ENCODE measurements at regions not wholly inside any gene's neighbourhood (a gene's known extent, or its start where the extent isn't known, plus 50 kb on each side); places are given as distances from the start of the nearest gene placed in this dataset.

GRCh38 chr10:78433076-78433595 is 399.5 kb downstream of the RPS24 start:
- H3K9ac ChIP-seq (ENCODE audit: low read length): peak overlapping the region; percentile 41
- peak overlapping the region; percentile 17 for H3K4ac ChIP-seq (ENCODE audit: low read depth, low read length)
- no CpG with 5 or more reads among the region's 5 CpGs for WGBS (ENCODE audit: extremely low coverage, insufficient coverage, low lambda C conversion rate)
- H3K4me1 ChIP-seq (ENCODE audit: control insufficient read depth, low read depth, low read length): peaks cover 18% of the 10 kb centered on the region
- no peaks in the 10 kb centered on the region for H3K36me3 ChIP-seq (ENCODE audit: control insufficient read depth, insufficient read depth, low read length)
- H3K23ac ChIP-seq (ENCODE audit: low read length): peak overlapping the region; percentile 76
- H4K5ac ChIP-seq (ENCODE audit: low read length): no peak overlapping the region
- H3K79me2 ChIP-seq (ENCODE audit: control insufficient read depth, insufficient read depth, low read length): no peaks in the 10 kb centered on the region
- H2BK15ac ChIP-seq (replicated peaks; ENCODE audit: low read depth): no peak overlapping the region
- H3K4me2 ChIP-seq (ENCODE audit: low read length): no peak overlapping the region
- H3K27me3 ChIP-seq (ENCODE audit: insufficient read depth, low read length, poor library complexity): no peaks in the 10 kb centered on the region
- no peak overlapping the region for H2BK120ac ChIP-seq (ENCODE audit: low read depth, low read length)
- H3K56ac ChIP-seq (ENCODE audit: low read length): peak overlapping the region; percentile 84
- peak overlapping the region; percentile 49 for H2AK5ac ChIP-seq (ENCODE audit: low read length)
- H2BK5ac ChIP-seq (ENCODE audit: low read length): peak overlapping the region; percentile 37
- no peaks in the 10 kb centered on the region for H3K79me1 ChIP-seq (ENCODE audit: low read length)
- peak; percentile 50 for DNase-seq
- no peak overlapping the region for H3K4me3 ChIP-seq (ENCODE audit: low read length)
- peak overlapping the region; percentile 51 for H3K27ac ChIP-seq (ENCODE audit: low read depth, low read length)
- H4K8ac ChIP-seq (ENCODE audit: low read depth, low read length): no peak overlapping the region
- no peak overlapping the region for H3K18ac ChIP-seq (ENCODE audit: low read length)

- H3K27ac ChIP-seq (ENCODE audit: low read depth, low read length): no peak overlapping the region
- H3K79me1 ChIP-seq (ENCODE audit: low read length): no peaks in the 10 kb centered on the region
- no peak overlapping the region for H3K9ac ChIP-seq (ENCODE audit: low read length)
- H3K27me3 ChIP-seq (ENCODE audit: insufficient read depth, low read length, poor library complexity): no peaks in the 10 kb centered on the region
- no peak overlapping the region for H2BK120ac ChIP-seq (ENCODE audit: low read depth, low read length)
- no peak overlapping the region for H2BK5ac ChIP-seq (ENCODE audit: low read length)
- H3K4me1 ChIP-seq (ENCODE audit: control insufficient read depth, low read depth, low read length): peaks cover 23% of the 10 kb centered on the region
- no peak for DNase-seq
- WGBS (ENCODE audit: extremely low coverage, insufficient coverage, low lambda C conversion rate): no CpG with 5 or more reads among the region's 11 CpGs
- peak overlapping the region; percentile 47 for H3K56ac ChIP-seq (ENCODE audit: low read length)
- no peak overlapping the region for H3K4ac ChIP-seq (ENCODE audit: low read depth, low read length)
- H3K23ac ChIP-seq (ENCODE audit: low read length): no peak overlapping the region
- no peak overlapping the region for H3K4me3 ChIP-seq (ENCODE audit: low read length)
- no peak overlapping the region for H2BK15ac ChIP-seq (replicated peaks; ENCODE audit: low read depth)
- H3K36me3 ChIP-seq (ENCODE audit: control insufficient read depth, insufficient read depth, low read length): no peaks in the 10 kb centered on the region
- no peak overlapping the region for H3K18ac ChIP-seq (ENCODE audit: low read length)
- H2AK5ac ChIP-seq (ENCODE audit: low read length): peak overlapping the region; percentile 46
- H3K79me2 ChIP-seq (ENCODE audit: control insufficient read depth, insufficient read depth, low read length): no peaks in the 10 kb centered on the region
- no peak overlapping the region for H4K5ac ChIP-seq (ENCODE audit: low read length)
- H3K4me2 ChIP-seq (ENCODE audit: low read length): no peak overlapping the region
- H4K8ac ChIP-seq (ENCODE audit: low read depth, low read length): no peak overlapping the region
These were observed 400.3 kb downstream of the RPS24 start for GRCh38 chr10:78433766-78434535.

GRCh38 chr10:78434886-78435285 is 401.2 kb downstream of the RPS24 start:
- Histone ChIP-seq H4K5ac (ENCODE audit: low read length) (no peak overlapping the region), H3K56ac (ENCODE audit: low read length) (no peak overlapping the region), H2BK15ac (replicated peaks; ENCODE audit: low read depth) (no peak overlapping the region), H3K79me1 (ENCODE audit: low read length) (no peaks in the 10 kb centered on the region), H3K4me3 (ENCODE audit: low read length) (no peak overlapping the region), H2BK120ac (ENCODE audit: low read depth, low read length) (no peak overlapping the region), H2BK5ac (ENCODE audit: low read length) (peak overlapping the region; percentile 11), H4K8ac (ENCODE audit: low read depth, low read length) (no peak overlapping the region), H3K36me3 (ENCODE audit: control insufficient read depth, insufficient read depth, low read length) (no peaks in the 10 kb centered on the region), H3K4me2 (ENCODE audit: low read length) (no peak overlapping the region), H3K9ac (ENCODE audit: low read length) (no peak overlapping the region), H3K23ac (ENCODE audit: low read length) (no peak overlapping the region), H3K27me3 (ENCODE audit: insufficient read depth, low read length, poor library complexity) (no peaks in the 10 kb centered on the region), H3K4ac (ENCODE audit: low read depth, low read length) (no peak overlapping the region), H3K4me1 (ENCODE audit: control insufficient read depth, low read depth, low read length) (peaks cover 27% of the 10 kb centered on the region), H3K18ac (ENCODE audit: low read length) (peak overlapping the region; percentile 8), H3K79me2 (ENCODE audit: control insufficient read depth, insufficient read depth, low read length) (no peaks in the 10 kb centered on the region), H3K27ac (ENCODE audit: low read depth, low read length) (no peak overlapping the region), H2AK5ac (ENCODE audit: low read length) (peak overlapping the region; percentile 51)
- WGBS (ENCODE audit: extremely low coverage, insufficient coverage, low lambda C conversion rate): no CpG with 5 or more reads among the region's 8 CpGs
- DNase-seq: no peak

- no peak overlapping the region for H3K4me3 ChIP-seq (ENCODE audit: low read length)
- H3K27ac ChIP-seq (ENCODE audit: low read depth, low read length): no peak overlapping the region
- no CpG with 5 or more reads among the region's 10 CpGs for WGBS (ENCODE audit: extremely low coverage, insufficient coverage, low lambda C conversion rate)
These were observed 402.0 kb downstream of the RPS24 start for GRCh38 chr10:78435484-78436221.

DNA sequence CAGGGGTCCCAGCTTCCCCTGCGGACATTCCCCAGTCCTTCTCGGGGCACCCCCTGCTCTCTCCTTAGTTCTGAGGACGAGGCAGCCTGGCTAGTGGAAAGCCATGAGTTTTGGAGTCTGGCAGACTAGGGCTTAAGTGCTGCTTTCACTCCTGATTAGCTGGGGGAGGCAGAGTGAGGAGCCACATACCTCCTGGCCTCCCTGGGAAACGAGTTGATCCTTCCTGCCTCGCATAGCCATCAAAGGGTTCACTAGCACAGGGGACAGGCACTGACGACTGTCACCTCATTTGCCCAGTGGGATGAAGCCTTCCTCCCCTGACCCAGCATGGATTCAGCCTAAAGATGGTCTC is 402.5 kb downstream of the RPS24 start:
- no peak overlapping the region for H3K4me2 ChIP-seq (ENCODE audit: low read length)
- H2AK5ac ChIP-seq (ENCODE audit: low read length): peak overlapping the region; percentile 98
- H4K5ac ChIP-seq (ENCODE audit: low read length): no peak overlapping the region
- no peak overlapping the region for H2BK120ac ChIP-seq (ENCODE audit: low read depth, low read length)
- peak overlapping the region; percentile 77 for H3K18ac ChIP-seq (ENCODE audit: low read length)
- H3K4me1 ChIP-seq (ENCODE audit: control insufficient read depth, low read depth, low read length): peaks cover 27% of the 10 kb centered on the region
- H3K79me1 ChIP-seq (ENCODE audit: low read length): no peaks in the 10 kb centered on the region
- H3K79me2 ChIP-seq (ENCODE audit: control insufficient read depth, insufficient read depth, low read length): no peaks in the 10 kb centered on the region
- peak overlapping the region; percentile 77 for H2BK5ac ChIP-seq (ENCODE audit: low read length)
- no peaks in the 10 kb centered on the region for H3K36me3 ChIP-seq (ENCODE audit: control insufficient read depth, insufficient read depth, low read length)
- H3K27ac ChIP-seq (ENCODE audit: low read depth, low read length): no peak overlapping the region
- no peak overlapping the region for H4K8ac ChIP-seq (ENCODE audit: low read depth, low read length)
- H3K27me3 ChIP-seq (ENCODE audit: insufficient read depth, low read length, poor library complexity): no peaks in the 10 kb centered on the region
- no peak overlapping the region for H3K4me3 ChIP-seq (ENCODE audit: low read length)
- WGBS (ENCODE audit: extremely low coverage, insufficient coverage, low lambda C conversion rate): no CpG with 5 or more reads among the region's 6 CpGs
- H2BK15ac ChIP-seq (replicated peaks; ENCODE audit: low read depth): no peak overlapping the region
- H3K4ac ChIP-seq (ENCODE audit: low read depth, low read length): no peak overlapping the region
- DNase-seq: peak; percentile 76
- peak overlapping the region; percentile 14 for H3K9ac ChIP-seq (ENCODE audit: low read length)
- no peak overlapping the region for H3K23ac ChIP-seq (ENCODE audit: low read length)
- H3K56ac ChIP-seq (ENCODE audit: low read length): peak overlapping the region; percentile 62

More at GRCh38 chr10:78435484-78436221, 402.0 kb downstream of the RPS24 start:
- Histone ChIP-seq H4K5ac (ENCODE audit: low read length) (no peak overlapping the region), H2AK5ac (ENCODE audit: low read length) (no peak overlapping the region), H3K56ac (ENCODE audit: low read length) (peak overlapping the region; percentile 62), H3K27me3 (ENCODE audit: insufficient read depth, low read length, poor library complexity) (no peaks in the 10 kb centered on the region), H3K9ac (ENCODE audit: low read length) (no peak overlapping the region), H3K4ac (ENCODE audit: low read depth, low read length) (no peak overlapping the region), H2BK120ac (ENCODE audit: low read depth, low read length) (no peak overlapping the region), H2BK5ac (ENCODE audit: low read length) (peak overlapping the region; percentile 13), H3K18ac (ENCODE audit: low read length) (peak overlapping the region; percentile 77), H4K8ac (ENCODE audit: low read depth, low read length) (no peak overlapping the region), H3K36me3 (ENCODE audit: control insufficient read depth, insufficient read depth, low read length) (no peaks in the 10 kb centered on the region), H3K79me2 (ENCODE audit: control insufficient read depth, insufficient read depth, low read length) (no peaks in the 10 kb centered on the region), H3K4me2 (ENCODE audit: low read length) (no peak overlapping the region), H3K4me1 (ENCODE audit: control insufficient read depth, low read depth, low read length) (peaks cover 27% of the 10 kb centered on the region), H3K23ac (ENCODE audit: low read length) (no peak overlapping the region), H2BK15ac (replicated peaks; ENCODE audit: low read depth) (no peak overlapping the region), H3K79me1 (ENCODE audit: low read length) (no peaks in the 10 kb centered on the region)
- DNase-seq: no peak

All from mesendoderm (in vitro differentiated cells).